H4 (cell line): ENCODE measurements at regions not wholly inside any gene's neighbourhood (a gene's known extent, or its start where the extent isn't known, plus 50 kb on each side); places are given as distances from the start of the nearest gene placed in this dataset.

ENCODE experiments used
- DNase-seq: peaks from one replicate; pipeline ENCODE4 v3.0.0-alpha.2; 2015; ENCODE audit warnings: low spot score

- peak; percentile 68 for DNase-seq
These were observed 68.6 kb upstream of the FOXA2 start for GRCh38 chr20:22652681-22653588.

- DNase-seq = no peak
These were observed 69.6 kb upstream of the FOXA2 start for GRCh38 chr20:22653658-22654642.

DNA sequence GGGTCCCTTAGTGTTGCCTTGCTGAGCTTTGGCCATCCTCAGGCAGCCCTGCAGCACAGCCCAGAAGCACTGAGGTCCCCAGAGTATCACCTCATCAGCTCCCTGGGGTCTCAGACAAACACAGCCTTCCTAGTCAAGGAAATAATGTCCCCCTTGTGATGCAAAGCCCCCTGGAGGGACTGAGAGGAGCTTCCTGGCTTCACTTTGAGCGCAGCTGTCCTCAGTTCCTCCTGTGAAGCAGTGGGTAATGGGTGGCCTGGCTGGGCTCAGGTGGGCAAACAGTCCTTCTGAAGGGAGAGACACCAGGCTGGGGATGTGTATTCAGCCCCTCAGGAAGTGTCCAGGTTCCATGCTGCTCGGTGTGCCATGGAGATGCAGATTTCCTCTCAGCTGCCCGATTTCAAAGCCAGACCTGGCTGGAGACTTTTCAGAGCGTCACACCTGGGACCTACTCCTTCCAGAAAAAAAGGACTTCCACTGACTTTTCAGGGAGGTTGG is 79.2 kb upstream of the FOXA2 start:
- DNase-seq = no peak

DNA sequence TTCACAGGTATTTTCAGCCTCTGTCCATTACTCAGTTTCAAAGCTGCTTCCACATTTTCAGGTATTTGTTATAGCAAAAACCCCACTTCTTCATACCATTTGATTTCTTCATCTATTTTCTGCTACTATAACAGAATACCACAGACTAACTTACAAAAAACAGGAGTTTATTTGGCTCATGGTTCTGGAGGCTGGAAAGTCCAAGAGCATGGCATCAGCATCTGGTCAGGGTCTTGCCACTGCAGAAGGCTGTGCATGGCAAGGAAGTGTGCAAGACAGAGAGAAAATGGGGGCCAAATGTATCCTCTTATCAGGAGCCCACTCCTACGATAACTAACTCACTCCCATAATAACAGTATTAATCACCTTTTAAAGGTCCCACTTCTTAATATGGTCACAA is 82.8 kb upstream of the FOXA2 start:
- DNase-seq = no peak

- DNase-seq = no peak
These were observed 87.8 kb upstream of the FOXA2 start for GRCh38 chr20:22672191-22672590.

- DNase-seq = no peak
These were observed 89.1 kb upstream of the FOXA2 start for GRCh38 chr20:22673467-22673866.

DNA sequence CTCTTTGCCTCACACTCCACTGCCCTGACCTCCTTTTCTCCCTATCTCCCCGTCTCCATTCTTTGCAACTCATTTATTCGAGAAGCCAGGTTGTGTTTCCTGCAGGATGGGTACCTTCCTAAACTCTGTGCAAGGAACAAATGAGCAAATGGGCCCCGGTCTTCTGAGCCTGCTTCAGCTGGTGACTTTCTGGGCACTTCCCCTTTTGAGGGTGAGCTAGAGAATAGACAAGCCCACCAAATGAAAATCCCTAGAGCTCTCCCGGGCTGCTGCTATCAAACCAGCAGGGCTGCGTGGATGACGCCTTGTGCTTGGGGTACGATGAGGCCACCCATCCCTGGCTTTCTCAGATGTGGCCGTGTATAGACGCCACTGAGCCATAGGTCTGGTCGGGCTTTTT is 91.0 kb upstream of the FOXA2 start:
- no peak for DNase-seq

DNA sequence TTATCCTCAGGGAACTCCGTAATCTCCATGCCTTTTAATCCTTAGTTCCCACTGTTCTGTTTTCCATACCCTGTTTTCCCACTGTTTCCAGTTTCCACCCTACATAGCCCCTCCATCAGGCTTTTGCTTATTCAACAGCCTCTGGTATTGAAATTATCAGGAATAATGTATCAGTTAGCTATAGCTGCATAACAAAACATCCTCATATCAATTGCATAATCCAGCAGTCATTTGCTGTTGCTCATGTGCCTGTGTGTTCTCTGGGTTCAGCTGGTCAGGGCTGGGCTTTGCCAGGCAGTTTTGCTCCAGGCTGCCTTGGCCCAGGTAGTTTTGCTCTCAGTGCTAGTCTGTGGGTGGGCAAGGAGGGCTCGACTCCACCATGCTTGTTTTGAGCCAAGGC is 94.3 kb upstream of the FOXA2 start:
- no peak for DNase-seq

DNA sequence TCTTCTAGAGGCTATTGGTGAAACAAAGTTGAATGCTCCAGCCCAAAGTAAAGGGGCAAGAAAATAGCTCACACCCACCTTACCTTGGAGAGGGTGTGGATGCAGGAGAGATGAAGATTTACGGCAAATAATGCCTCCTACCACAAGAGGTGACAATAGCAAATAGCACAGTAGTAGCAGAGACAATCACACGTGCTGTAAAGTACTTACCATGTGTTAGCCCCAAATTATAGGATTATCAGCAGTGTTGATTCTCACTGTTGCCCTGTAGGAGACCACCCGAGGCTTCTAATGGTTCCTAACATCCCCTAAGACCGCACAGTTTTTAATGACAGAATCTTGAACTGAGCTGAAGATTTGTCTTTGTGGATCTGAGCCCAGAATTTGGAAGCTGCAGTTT is 94.8 kb upstream of the FOXA2 start:
- DNase-seq = no peak

GRCh38 chr20:22680031-22680740 is 95.8 kb upstream of the FOXA2 start:
- no peak for DNase-seq

GRCh38 chr20:22681591-22682248 is 97.3 kb upstream of the FOXA2 start:
- no peak for DNase-seq

GRCh38 chr20:22682381-22682780 is 98.0 kb upstream of the FOXA2 start:
- DNase-seq = no peak

DNA sequence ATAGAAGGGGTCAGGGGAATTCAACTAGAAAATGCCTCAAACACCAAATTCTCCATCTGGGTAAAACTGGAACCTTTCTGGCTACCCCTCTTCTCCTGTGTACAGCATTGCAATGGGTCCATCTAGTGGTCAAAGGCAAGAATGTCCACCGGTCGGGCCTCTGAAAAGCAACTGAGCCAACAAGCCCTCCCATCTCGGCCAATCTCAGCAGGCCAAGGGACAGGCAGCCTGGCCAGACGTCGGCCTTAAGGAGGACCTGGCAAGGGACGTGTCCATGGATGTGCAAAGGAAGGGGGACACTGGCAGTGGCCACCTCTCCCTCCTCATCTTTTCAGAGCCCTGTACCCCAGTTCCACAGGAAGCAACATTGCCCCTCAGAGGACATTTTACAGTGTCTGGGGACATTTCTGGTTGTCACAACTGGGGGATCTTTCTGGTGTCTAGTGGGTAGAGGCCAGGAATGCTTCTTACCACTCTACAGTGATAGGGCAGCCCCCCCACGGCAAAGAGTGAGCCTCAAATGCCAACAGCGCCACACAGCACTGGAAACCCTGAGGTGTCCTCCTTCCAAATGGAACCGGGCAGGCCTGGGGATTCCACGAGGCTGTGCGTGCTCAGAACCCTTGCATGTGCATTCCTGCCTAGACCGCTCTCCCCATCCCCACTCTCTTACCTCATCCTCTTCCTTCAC is 99.8 kb upstream of the FOXA2 start:
- DNase-seq = peak; percentile 69

DNA sequence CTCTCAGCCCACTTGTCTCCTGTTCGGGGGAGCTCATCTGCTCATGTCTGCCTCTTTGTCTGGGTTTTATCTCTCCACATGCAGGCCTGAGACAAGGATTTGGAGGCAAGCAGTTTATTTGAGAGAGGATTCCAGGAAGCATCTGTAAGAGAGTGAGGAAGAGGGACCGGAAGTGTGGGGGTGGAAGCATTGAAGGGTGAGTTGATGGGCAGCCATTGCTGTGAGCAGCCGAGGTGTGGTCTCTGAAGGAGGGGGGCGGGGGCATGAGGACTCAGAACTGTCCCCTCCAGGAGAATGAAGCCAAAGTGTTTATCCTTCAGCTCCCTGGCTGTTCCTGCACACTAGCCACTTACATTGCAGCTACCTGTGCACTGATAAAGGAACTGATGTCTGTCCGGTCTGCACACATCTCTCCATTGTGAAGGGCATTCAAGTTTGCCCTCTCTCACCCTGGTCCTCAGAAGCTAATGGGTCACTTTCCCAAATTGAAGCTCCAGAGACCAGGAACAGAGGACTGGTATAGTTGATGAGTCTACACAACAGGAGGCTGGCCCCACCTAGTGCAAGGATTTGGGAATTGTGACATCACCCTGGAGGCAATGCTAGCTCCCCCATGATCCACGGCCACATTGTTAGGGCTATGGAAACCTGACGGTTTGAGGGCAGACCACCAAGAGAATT is 100.5 kb upstream of the FOXA2 start:
- peak; percentile 27 for DNase-seq

DNA sequence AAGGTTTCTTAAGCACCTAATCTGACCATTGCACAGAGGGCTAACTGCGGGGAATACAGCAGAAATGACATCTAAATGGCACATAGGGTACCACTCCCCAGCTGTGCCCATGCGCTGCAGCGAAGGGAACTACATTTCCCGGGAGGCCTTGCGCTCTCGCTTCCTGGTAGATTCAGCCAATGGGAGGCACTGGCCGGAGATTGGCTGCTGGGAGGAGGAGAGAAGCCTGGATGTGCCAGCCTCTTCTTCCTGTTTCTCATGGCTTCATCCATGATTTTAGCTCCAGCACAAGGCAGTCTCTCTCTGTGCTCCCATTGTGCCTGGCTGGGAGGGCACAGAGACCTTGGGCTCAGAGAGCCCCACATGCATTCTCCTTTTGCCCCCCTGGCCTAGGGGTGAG is 101.7 kb upstream of the FOXA2 start:
- DNase-seq = peak; percentile 73

DNA sequence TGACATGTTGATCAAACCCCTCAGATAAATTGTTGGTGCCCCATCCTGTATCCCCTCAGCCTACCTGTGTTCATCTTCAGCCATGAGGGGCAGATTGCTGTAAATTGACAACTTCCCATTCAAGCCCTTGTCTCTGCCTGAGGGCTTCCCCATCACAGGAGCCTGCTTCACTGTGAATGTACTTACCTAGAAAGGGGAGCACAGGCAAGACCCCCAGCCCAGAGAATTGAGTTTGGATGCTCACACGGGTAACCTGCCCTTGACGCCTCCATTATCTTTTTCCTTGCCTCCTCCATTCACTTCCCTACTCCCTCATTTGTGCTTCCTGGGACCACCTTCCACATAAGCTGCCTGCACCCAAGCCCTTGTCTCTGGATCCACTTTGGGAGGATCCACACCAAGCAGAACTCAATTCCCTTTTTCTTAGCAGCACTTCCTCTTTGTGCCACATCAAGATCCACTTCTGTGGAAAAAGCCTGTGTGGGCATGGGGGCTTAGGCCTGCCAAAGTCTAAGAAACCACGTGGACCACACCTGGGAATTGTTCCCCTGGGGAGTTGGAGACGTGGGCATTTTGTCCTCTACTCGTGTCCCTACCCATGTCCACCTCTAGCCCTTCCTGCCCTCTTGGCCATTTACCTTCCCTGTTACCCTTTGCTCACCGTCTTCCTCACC is 103.4 kb upstream of the FOXA2 start:
- DNase-seq = no peak

DNA sequence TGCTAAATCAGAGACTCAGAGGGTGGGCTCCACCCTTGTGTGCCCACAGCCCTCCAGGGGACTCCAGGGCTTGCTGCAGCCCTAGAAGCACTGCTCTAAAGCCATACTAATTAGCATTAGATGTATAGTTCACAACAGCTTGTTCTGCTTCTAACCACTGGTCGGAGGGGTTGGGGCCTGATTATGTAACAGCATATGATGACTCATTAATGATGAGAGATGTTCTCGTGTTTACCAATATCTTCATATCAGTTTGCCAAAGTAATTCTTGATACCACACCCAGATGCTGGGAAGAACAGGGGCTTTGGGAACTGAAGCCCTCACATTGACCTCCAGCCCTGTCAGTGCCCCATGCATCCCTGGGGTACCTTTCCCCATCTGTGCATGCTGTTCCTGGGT is 104.1 kb upstream of the FOXA2 start:
- DNase-seq = no peak

- DNase-seq = no peak
These were observed 104.9 kb upstream of the FOXA2 start for GRCh38 chr20:22689266-22689665.

DNA sequence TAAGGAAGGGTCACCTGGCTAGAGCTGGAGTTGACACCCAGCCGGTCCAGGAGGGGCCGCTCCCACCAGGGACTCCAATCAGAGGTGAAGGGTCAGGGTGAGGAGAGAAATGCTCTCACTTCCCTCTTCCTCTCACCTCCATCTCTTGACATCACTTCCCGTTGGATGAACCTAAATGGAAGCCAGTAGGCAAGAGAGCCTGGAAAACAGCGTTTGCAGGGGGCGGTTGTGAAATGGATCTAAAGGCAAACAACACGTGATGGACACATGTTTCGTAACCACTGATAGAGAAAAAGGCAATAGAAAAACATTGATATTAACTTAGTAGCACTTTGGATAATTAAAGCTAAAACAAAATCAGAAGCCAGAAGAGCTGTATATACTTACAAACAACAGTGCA is 105.6 kb upstream of the FOXA2 start:
- DNase-seq = no peak
